GM21529 (cell line): ENCODE measurements at regions not wholly inside any gene's neighbourhood (a gene's known extent, or its start where the extent isn't known, plus 50 kb on each side); places are given as distances from the start of the nearest gene placed in this dataset.

ENCODE experiments used
- ATAC-seq: cut with Tn5 transposase; IDR thresholded peaks from one replicate; pipeline ENCODE4 v1.9.1; 2021; ENCODE audit not compliant: unreplicated experiment

GRCh38 chr3:184632551-184633236, 71.1 kb downstream of the EPHB3 start:
- no peak for ATAC-seq
